ENCODE measurements at regions not wholly inside any gene's neighbourhood (a gene's known extent, or its start where the extent isn't known, plus 50 kb on each side); places are given as distances from the start of the nearest gene placed in this dataset.

DNA sequence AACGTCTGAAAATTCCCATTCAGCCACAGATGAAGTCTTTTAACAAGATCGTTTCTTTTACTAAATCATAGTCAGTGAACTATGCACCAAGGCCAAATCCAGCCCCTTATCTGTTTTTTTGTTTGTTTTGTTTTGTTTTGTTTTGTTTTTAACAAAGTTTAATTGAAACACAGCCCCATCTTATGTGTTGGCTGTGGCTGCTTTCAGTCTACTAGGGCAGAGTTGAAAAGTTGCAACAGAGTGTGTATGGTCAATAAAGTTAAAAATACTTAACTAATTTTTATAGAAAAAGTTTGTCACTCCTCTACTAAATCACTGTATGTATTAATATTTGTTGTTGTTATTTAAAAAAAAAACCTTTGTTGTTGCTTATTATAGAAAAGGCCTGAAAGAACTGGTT is 137.1 kb downstream of the CAAP1 start:
- TF ChIP-seq, protein P1, sequence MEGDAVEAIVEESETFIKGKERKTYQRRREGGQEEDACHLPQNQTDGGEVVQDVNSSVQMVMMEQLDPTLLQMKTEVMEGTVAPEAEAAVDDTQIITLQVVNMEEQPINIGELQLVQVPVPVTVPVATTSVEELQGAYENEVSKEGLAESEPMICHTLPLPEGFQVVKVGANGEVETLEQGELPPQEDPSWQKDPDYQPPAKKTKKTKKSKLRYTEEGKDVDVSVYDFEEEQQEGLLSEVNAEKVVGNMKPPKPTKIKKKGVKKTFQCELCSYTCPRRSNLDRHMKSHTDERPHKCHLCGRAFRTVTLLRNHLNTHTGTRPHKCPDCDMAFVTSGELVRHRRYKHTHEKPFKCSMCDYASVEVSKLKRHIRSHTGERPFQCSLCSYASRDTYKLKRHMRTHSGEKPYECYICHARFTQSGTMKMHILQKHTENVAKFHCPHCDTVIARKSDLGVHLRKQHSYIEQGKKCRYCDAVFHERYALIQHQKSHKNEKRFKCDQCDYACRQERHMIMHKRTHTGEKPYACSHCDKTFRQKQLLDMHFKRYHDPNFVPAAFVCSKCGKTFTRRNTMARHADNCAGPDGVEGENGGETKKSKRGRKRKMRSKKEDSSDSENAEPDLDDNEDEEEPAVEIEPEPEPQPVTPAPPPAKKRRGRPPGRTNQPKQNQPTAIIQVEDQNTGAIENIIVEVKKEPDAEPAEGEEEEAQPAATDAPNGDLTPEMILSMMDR (IDR thresholded peaks at IDR 0.05): no peak
- TF ChIP-seq POLR2A (IDR thresholded peaks at IDR 0.05): no peak

Data from breast epithelium (tissue), 3 donors.